A673 (cell line): ENCODE measurements at regions not wholly inside any gene's neighbourhood (a gene's known extent, or its start where the extent isn't known, plus 50 kb on each side); places are given as distances from the start of the nearest gene placed in this dataset.

Source experiments
- BruUV-seq: library from RNA; stranded (reverse); fragments of 400-500 nt; replicated peaks from 2 replicates; lab custom pipeline; 2021; lab: Mats Ljungman, UMichigan
- CTCF ChIA-PET: fragments of 300-600 bp; sonication (Branson Sonifier 250); formaldehyde crosslinking; loops from one replicate; lab custom pipeline; 2022; ENCODE audit warnings: antibody characterized with exemption; lab: Charles Lee
- POLR2A ChIA-PET: fragments of 300-600 bp; sonication (Branson Sonifier 250); formaldehyde crosslinking; loops from one replicate; lab custom pipeline; 2022; ENCODE audit warnings: antibody characterized with exemption; ENCODE audit not compliant: low non-redundant PET; lab: Charles Lee
- DNase-seq: peaks from one replicate; pipeline ENCODE4 v3.0.0-alpha.2; 2015; ENCODE audit warnings: low spot score
- H3K27ac ChIP-seq: fragments of 200-600 bp; sonication (generic); 2 replicates; pipeline ENCODE4 v1.5.1; 2016; ENCODE audit warnings: mixed run types, low read depth, mild to moderate bottlenecking, mixed read lengths, antibody characterized with exemption, low read length; ENCODE audit not compliant: poor library complexity, severe bottlenecking
- H3K27me3 ChIP-seq: fragments of 200-600 bp; sonication (generic); replicated peaks from 2 replicates; pipeline ENCODE4 v1.6.1; 2017; ENCODE audit warnings: mixed run types, low read depth, mild to moderate bottlenecking, mixed read lengths, antibody characterized with exemption, low read length; ENCODE audit not compliant: insufficient read depth, poor library complexity
- H3K36me3 ChIP-seq: fragments of 200-600 bp; sonication (generic); 2 replicates; pipeline ENCODE4 v1.6.1; 2016; ENCODE audit warnings: mixed run types, mild to moderate bottlenecking, mixed read lengths, antibody characterized with exemption, low read length; ENCODE audit not compliant: insufficient read depth, poor library complexity, severe bottlenecking
- H3K4me1 ChIP-seq: fragments of 200-600 bp; sonication (generic); 2 replicates; pipeline ENCODE4 v1.6.1; 2017; ENCODE audit warnings: mixed run types, mild to moderate bottlenecking, mixed read lengths, antibody characterized with exemption, low read length; ENCODE audit not compliant: insufficient read depth, poor library complexity, severe bottlenecking
- H3K4me3 ChIP-seq: fragments of 200-600 bp; sonication (generic); 2 replicates; pipeline ENCODE4 v1.5.1; 2016; ENCODE audit warnings: low read depth, mixed run types, mild to moderate bottlenecking, mixed read lengths, low read length; ENCODE audit not compliant: poor library complexity, severe bottlenecking
- H3K9me3 ChIP-seq: fragments of 200-600 bp; sonication (generic); 2 replicates; pipeline ENCODE4 v1.6.1; 2016; ENCODE audit warnings: mixed run types, low read depth, mild to moderate bottlenecking, mixed read lengths, antibody characterized with exemption, low read length; ENCODE audit not compliant: poor library complexity, severe bottlenecking
- EZH2 ChIP-seq: fragments of 200-600 bp; sonication (generic); IDR thresholded peaks from 2 replicates; pipeline ENCODE4 v1.6.1; 2017; ENCODE audit warnings: borderline replicate concordance, low read depth, mild to moderate bottlenecking, mixed read lengths, antibody characterized with exemption, low read length; ENCODE audit not compliant: poor library complexity, severe bottlenecking
- intact Hi-C: fragments of 100-400 bp; cut with micrococcal nuclease; formaldehyde crosslinking; loops from one replicate; pipeline ENCODE4 v1.10.0; 2022; ENCODE audit not compliant: unreplicated experiment
- TF ChIP-seq, protein P1 (sequence below): fragments of 300-800, 200-600 bp; sonication (generic); conservative IDR thresholded peaks from 2 replicates; pipeline ENCODE4 v1.5.1; 2017; ENCODE audit warnings: low read depth, mild to moderate bottlenecking, antibody characterized with exemption, low read length, moderate library complexity, mixed read lengths

DNA sequence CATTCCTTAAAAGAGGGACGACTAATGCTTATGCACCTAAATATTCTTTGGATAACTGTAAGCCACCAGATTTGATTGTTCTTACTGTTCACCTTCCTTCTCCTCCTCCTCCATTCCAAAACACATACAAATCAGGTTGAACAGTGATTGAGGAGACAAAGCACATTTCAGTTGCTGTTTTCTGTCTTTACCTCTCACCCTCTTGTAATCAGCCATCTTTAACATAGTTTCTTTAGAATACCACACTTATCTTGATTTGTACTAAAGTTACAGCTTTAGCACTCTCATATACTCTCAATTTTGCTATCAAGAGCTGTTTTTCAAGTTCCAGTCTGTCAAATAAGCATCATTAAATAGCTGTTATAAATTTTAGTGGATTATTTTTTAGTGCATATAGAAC, 338.3 kb upstream of the RGS6 start:
- H3K27me3 ChIP-seq: no peaks in the 10 kb centered on the region
- no peaks in the 10 kb centered on the region for H3K36me3 ChIP-seq
- intact Hi-C loops: no loop called here
- no TSS peak for BruUV-seq
- CTCF ChIA-PET: no interaction called here
- no peak overlapping the region for H3K4me3 ChIP-seq
- TF ChIP-seq, protein P1, sequence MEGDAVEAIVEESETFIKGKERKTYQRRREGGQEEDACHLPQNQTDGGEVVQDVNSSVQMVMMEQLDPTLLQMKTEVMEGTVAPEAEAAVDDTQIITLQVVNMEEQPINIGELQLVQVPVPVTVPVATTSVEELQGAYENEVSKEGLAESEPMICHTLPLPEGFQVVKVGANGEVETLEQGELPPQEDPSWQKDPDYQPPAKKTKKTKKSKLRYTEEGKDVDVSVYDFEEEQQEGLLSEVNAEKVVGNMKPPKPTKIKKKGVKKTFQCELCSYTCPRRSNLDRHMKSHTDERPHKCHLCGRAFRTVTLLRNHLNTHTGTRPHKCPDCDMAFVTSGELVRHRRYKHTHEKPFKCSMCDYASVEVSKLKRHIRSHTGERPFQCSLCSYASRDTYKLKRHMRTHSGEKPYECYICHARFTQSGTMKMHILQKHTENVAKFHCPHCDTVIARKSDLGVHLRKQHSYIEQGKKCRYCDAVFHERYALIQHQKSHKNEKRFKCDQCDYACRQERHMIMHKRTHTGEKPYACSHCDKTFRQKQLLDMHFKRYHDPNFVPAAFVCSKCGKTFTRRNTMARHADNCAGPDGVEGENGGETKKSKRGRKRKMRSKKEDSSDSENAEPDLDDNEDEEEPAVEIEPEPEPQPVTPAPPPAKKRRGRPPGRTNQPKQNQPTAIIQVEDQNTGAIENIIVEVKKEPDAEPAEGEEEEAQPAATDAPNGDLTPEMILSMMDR: no peak
- TF ChIP-seq EZH2: no peak
- no peaks in the 10 kb centered on the region for H3K9me3 ChIP-seq
- H3K27ac ChIP-seq: no peak overlapping the region
- peaks cover 63% of the 10 kb centered on the region for H3K4me1 ChIP-seq
- POLR2A ChIA-PET: no interaction called here
- DNase-seq: no peak

DNA sequence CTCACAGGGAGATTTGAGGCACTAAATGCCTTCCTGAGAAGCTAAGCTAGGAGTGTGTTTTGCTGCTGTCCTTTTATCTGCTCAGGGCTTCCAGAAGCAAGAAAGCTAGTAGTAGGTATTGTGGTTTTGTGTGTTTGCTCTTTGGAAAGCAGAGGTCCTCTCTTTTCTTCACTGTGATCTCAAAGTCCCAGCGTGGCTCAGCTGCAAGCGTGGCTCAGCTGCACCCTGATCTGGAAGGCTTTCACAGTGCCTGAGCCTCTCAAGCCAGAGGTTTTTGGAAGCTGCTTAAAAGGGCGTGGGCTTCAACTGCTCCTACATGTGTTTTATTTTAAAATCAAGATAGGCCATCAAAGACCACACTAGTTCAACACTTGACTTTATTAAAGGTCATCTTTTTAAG, 337.4 kb upstream of the RGS6 start:
- H3K4me1 ChIP-seq: peaks cover 56% of the 10 kb centered on the region
- ChIA-PET CTCF (no interaction called here), POLR2A (no interaction called here)
- H3K27ac ChIP-seq: no peak overlapping the region
- BruUV-seq: no TSS peak
- H3K36me3 ChIP-seq: peaks cover 5% of the 10 kb centered on the region
- H3K4me3 ChIP-seq: no peak overlapping the region
- DNase-seq: no peak
- peaks cover 3% of the 10 kb centered on the region for H3K9me3 ChIP-seq
- intact Hi-C loops: no loop called here
- H3K27me3 ChIP-seq: no peaks in the 10 kb centered on the region
- TF ChIP-seq, protein P1: no peak
- TF ChIP-seq EZH2: no peak

DNA sequence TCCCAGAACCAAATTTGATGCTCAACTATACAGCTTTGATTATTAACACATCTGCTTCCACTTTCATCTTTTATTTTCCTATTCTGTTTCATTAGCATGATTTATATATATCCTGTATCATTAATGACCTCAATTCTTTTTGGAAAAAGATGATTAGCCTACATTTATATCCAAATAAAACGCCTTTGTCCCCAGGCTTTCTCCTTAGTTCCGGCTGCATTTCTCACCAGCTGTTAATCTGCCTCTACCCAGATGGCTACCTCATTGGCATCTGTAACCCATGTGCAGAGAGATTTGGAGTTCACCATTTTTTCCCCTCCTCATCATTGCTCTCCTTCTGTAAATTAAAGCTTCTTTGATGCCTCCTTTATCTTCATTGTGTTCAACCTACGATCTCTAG, 336.8 kb upstream of the RGS6 start:
- Histone ChIP-seq H3K36me3 (peaks cover 10% of the 10 kb centered on the region), H3K4me3 (no peak overlapping the region), H3K27me3 (no peaks in the 10 kb centered on the region), H3K9me3 (peaks cover 9% of the 10 kb centered on the region), H3K4me1 (peaks cover 51% of the 10 kb centered on the region), H3K27ac (no peak overlapping the region)
- intact Hi-C loops: no loop called here
- no peak for DNase-seq
- ChIA-PET POLR2A (no interaction called here), CTCF (no interaction called here)
- no peak for TF ChIP-seq EZH2
- TF ChIP-seq, protein P1: no peak
- no TSS peak for BruUV-seq
